HG02798 (cell line): ENCODE measurements at regions not wholly inside any gene's neighbourhood (a gene's known extent, or its start where the extent isn't known, plus 50 kb on each side); places are given as distances from the start of the nearest gene placed in this dataset.
"Not testable (repeated sequence)": the region's sequence is repeated elsewhere in the genome, so short reads cannot be mapped to it uniquely, and the experiment has no call there.

Experiments
- ATAC-seq: cut with Tn5 transposase; IDR thresholded peaks from one replicate; pipeline ENCODE4 v1.9.1; 2021; ENCODE audit warnings: mild to moderate bottlenecking; ENCODE audit not compliant: unreplicated experiment, poor library complexity

DNA sequence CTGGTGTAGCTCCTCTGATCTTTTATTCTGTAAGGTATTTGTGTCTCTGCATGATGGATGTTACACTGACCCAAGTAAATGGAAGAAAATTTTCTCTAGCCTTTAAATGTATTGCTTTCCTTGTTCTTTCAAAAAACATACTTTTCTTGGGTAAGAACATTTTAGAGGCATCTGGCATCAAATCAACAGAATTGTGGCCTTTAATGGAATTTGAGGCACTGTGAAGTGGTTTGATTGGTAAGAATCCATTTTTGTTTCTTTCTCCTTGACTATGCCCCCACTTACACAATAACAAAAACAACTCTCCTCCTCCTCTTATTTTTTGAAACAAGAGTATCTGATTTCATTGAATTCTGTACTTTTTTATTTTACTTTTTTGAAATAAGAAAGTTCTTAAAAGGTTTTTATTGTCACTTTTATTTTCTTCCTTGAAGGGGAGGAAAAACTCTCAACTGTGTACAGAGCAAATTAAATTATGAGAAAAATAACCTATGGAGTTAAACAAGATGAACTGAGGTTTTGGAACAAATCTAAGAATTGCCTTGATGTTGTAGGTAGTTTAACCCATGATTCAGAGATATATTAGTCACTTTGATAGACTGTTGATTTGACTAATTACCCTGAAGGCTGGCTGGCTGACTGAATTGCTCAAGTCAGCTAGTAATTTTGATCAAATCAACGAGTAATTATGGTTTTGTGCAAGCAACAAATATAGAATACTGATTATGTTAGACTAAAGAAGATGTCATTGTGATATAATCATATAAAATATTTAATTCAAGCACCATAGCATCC, 146.4 kb downstream of the FHIP1A start:
- no peak for ATAC-seq

DNA sequence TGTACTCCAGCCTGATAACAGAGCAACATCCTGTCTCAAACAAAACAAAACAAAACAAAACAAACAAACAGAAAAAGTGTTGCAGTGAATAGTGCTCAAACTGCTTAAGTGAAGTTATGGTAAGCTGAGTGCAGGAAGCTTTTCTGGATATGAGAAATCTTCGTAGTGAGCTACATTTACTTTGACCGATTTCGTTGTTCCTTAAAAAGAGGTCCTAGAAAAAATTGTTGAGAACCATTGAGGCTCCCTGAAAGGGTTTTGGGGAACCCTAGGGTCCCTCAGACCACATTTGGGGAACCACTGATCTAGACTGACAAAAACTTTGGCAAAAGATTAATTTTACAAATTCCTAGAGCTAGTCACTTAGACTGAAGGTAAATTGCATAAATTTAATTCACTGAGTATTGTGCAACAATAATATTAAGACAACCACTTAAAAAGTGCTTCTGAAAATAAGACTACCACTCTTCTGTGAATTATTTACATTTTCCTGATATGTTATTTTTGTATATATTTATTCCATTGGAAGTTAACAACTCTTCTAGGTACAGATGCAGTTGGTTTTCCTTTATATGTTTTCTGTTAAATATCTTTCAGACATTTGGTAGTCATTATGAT, 149.6 kb downstream of the FHIP1A start:
- no peak for ATAC-seq

DNA sequence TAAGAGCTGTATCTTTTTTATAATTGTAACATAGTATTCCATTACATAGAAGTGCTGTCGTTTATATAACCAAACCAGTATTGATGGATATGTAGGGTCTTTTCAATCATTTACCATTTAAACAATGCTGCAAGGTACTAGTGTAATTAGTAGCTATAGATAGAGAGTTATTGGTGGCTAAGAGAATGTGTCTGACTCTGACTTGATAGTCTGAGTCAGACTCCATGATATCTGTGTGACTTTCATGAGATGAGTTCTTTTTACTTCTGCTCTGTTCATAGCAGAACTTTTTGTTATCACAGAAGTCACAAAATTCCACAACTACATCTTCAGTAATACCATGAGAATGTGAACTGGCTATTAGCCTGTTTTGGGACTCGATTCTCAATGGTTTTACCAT, 150.6 kb downstream of the FHIP1A start:
- no peak for ATAC-seq

DNA sequence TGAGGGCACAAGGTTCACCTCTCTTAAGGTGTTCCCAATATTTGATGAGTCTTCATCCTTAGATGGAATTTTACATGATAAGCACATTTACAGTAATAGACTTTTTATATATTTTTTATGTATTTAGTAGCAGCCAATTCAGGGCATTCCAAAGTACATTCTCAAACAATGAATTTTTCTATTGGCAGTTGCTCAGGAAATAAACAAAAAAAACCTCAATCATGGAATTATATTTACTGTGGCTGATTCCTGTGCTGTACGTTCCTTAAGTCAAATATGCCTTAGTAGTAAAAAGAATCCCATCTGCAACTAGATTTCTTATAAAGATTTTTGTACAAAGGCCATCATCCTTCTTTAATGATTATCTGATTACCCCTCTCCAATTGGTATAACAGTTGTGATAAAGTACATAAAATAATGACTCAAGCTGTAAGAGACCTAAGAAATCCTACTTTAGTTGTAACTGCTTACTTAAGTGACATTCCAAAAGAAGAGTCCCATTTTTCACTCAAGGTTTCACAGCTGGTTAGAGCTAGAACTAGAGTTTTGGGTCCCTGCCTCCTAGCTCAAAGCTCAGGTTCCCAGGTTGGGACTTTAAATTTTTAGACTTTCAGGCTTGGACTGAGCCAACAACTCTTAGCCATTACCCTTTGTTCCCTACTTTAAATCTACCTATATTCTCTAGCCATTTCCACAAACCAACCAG, 152.7 kb downstream of the FHIP1A start:
- ATAC-seq = no peak

DNA sequence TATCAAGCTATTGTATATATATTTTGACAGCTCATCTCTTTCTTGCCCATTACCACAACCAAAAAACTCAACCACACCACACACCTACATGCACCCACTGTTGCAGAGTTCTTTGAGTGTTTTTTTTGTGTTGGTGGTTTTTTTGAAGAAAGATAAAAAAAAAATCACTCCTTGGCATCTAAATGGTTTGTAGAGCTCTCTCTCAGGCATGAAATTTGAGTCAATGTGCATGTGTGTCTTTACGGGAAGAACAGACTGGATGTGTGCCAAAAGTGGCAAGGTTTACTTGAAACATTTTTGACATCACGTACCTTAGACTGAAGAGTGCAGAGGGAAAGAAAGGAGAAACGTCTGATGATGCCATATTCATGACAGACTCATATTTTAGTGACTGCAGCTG, 154.2 kb downstream of the FHIP1A start:
- no peak for ATAC-seq

DNA sequence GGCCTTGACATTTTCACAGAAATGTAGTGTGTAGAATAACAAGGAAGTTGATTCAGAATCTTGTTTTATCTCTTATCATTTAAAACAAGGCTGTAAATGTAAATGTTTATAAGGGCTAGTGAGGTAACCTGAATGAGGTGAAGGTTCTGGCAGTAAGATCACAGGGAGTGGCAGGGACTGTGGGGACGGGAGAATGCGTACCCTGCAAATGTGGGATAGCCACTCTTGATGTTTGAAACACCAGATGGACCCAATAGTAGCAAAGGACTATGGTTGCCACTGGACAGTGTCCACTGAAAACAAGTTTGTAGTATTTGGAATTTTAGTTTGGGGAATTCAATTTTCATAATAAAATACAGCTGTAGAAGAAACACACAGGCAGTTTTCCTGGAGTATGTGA, 155.3 kb downstream of the FHIP1A start:
- no peak for ATAC-seq

DNA sequence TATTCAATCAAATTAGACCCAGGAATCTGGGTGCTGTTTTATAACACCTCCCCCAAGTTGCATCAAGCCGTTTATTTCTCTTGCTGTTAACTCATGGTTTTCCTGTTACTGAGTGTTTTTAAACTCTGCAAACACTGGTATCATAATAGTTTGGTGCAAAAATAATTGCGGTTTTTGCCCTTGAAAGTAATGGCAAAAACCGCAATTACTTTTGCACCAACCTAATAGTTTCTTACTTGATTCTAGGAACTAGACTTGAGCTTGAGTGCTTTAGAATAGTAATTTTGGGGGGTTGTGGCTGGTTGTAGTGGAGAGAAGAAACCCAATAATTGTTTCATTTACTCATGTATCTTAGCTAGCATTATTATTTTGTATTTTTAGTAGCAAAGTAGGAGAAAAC, 156.6 kb downstream of the FHIP1A start:
- ATAC-seq = no peak

DNA sequence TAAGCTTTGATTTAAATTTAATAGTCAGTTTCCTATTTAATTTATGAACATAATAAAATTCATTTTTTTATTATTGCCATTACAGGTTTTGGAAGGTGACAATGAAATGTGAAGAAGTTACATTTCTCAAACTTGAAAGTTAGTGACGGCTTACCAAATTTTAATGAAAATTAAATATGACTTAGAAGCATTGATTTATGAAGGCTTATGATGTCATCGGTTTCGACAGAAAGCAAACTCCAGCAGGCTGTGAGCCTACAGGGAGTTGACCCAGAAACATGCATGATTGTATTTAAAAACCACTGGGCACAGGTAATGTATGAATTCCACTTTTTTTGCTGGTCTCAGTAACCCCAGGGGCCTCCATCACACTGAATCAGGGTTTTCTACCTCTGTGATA, 157.1 kb downstream of the FHIP1A start:
- no peak for ATAC-seq

DNA sequence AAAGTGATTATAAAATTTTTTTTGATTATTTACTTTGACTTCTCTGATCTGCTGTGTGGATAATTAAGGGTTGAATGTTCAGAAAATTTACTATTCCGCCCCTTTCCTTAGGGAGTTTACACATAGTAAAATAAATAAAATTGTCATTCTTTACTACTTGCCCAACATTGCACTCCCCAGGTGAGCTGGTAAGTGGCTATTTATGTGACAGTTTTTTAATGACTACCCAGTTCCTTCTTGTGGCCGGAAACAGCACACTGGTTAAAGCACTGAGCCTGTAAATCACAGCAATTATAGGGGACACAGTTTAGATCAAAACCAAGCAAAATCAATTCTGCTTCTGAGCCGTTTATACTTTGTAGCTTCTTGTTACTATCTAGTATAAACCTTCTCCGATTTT, 158.1 kb downstream of the FHIP1A start:
- peak; percentile 66 for ATAC-seq

DNA sequence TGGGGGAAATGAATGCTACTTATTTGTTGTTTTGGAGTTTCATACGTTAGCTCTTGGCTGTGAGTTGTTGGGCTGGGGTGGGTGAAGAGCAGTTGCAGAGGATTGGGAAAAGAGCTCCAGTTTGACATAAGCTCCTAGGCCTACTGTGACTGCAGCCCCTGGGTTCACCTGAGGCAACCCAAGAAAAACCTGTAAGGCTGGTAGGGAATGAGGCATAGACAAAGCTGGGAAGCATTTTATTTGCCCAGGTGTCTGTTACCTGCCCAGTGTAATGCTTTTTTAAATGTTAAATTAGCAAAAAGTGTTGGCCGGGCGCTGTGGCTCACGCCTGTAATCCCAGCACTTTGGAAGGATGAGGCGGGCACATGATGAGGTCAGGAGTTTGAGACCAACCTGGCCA, 160.0 kb downstream of the FHIP1A start:
- no peak for ATAC-seq

DNA sequence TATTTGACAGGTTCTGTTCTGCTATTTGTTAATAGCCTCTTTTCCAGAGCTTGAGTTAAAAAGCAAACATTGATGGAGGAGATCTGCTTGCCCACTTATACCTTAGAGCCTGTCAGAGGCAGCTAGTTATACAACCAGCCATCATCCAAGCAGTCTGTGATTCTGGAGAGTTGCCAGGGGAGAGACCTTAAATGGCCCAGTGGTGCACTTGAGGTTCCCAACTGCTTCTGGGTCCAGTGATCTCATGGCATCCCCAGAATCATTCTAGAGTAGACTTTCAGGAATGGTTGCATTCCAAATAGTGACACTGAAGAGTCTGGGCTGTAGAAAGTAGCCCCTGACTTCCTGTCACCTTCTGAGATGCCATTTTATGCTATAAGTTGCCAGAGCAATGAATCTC, 160.7 kb downstream of the FHIP1A start:
- ATAC-seq = no peak

DNA sequence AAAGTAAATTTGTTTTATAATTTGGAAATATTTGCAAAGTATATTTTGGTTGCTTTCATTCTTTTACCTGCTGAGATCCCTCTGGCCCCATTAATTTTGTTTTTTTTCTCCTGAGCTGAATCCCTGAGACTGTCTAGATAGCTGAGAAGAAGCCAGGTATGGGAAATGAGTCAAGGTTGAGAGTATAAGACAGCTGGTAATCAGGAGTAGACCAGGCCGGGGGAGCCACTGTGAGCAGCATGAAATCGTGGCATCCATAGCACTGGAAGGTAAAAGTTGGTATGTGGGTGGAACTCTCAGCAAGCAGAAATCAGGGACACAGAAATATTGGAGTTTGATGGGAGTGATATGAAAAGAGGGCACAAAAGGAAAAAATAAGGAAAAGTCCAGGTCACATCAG, 164.5 kb downstream of the FHIP1A start:
- no peak for ATAC-seq

DNA sequence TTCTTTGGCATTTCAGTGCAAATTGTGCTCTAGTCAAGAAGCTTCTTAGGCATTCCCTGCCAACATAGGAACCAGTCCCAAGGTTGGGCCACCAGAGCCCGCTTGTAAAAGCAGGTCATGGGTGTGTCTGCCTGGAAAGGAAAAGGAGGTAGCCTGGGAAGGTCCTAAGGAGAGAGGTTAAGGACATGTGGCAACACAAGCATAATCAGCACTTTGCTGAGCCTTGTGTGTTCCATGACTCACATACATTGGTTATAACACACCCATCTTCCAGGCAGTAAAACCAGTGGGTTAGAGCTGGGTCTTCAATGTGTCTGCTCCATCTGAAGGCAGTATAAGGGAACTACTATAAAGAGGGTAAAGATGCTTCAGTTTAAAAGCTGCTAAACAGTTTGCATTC, 165.0 kb downstream of the FHIP1A start:
- ATAC-seq = no peak

DNA sequence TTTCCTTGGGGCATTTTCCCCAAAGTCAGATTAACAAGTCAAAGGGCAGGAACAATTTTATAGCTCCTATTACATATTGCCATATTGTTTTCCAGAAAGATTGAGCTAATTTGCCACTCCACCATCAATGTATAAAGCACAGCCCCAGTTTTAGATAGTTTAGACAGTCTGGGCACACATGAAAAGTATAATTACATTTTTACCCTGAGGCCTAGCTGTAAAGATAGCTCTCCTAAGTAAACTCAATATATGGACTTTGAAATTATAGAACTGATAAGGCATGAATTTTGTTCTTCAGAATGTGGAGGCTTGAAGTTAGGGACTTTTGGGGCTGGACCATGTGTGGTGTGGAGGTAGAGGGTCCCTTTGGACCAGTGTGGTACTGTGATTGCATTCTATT, 166.0 kb downstream of the FHIP1A start:
- no peak for ATAC-seq

DNA sequence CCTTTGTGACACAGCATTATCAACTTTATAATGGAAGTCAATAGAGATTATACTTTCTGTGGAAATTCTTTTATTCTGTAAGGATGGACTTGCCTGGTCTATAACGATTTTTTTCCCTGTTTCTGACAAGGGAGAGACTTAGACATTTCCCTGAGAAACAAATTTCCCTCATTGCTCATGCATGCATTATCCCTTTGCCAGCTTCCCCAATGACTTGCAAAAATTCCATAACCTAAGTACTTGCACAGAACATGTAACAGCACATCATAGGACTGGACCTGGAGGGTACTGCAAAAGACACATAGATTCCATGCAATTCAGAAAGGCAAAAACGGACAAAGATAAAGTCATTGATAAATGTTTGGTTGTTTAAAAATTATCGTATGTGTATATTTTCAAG, 166.7 kb downstream of the FHIP1A start:
- ATAC-seq = no peak

DNA sequence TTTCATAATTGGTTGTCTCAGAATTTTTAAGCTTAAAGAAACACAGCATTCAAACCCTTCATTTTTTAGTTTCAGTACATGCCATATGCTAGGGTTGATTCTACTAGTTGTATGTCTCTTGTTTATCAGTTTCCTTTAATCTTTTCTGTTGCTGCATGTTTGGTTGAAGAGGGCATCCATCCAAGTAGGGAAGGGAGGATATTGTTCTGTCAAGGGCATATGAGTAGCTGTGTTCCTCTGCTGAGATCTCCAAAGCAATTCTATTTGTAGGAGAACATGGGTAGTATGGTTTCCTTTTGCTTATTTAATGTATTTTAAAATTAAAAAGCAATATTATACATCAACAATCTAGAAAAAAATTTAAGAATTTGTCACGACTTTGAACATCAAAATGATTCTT, 167.7 kb downstream of the FHIP1A start:
- ATAC-seq = no peak

DNA sequence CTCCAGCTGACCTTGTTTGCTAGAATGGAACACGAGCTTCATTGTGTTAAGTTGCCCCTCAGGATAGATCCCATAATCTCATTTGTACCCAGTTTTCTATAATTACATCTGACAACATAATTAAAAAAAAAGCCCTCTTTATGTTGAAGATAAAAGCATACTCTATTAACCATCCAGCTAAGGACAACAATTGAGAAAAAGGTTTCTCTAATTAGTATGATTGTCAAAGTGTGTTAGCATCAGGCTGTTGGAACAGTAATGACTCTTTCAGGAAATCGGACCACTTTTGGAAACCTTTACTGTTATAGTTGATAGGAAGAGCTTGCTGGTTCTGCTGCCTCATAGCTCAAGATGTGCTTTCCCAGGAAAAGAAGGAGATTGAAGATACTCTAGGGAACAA, 172.6 kb downstream of the FHIP1A start:
- no peak for ATAC-seq

DNA sequence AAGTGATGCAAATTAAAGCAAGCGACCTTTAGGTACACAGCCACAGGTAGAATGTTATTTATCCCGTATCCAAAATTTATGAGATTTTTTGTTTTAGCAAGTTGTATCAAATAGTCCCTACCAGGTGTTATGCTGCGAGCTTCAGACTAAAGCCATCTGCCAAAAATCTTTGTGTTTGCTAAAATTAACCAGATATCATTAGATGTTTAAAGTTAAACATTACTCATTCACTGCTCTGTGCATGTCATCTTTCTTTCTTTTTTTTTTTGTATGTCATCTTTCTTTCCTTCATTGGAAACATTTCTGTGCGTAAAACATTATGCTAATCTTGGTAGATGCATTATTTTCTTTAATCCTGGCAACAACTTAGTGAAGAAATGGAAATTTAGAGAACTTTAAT, 173.1 kb downstream of the FHIP1A start:
- ATAC-seq = no peak

DNA sequence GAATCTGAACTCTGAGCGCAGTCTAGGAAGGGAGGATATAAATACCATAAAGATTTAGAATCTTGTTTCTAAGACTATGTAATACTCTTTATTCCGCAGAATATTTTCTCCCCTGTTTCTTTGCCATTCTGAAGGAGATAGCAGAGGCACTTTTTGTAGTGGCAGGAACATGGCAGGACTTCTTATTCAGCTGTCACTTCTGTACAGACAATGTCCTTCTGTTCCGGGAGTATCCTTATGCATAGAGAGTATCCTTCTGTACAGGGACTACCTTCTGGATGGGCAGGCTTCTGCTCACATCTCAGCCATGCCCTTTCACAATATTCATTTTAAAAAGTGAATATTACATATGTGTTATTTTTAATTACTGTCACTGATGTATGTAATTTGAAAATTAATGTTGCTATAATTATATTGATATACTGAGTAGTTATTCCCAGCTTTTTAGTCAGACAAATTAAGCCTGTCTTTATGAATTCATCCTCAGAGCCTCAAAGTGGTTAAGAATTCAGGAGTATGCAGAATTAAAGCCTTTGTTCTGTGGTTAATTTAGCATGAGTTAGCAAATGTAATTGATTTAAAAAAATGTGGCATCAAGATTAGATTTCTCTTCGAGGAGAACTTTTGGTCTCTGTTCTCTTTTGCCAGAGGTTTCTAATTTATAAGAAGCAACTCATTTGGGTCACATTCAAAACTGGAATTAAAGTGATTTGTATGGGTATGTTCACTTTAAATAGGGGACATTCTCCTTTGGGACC, 174.4 kb downstream of the FHIP1A start:
- no peak for ATAC-seq

DNA sequence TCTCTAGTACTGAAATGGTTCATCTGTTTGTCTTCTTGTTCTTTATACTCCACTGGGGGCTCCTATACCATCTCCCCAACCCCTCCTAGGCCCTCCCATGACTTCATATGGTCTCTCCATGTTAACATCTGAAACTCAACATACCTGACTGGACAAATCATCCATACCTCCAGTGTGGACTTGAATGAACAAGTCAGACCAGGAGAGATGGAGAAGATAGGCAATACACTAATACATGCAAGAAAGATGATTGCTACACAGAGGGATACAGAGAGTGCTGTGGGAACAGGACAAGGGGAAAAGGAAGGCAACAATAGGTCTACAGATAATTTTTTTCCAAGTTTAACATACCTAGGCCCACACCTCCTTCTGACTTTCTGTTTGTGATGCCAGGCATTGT, 175.1 kb downstream of the FHIP1A start:
- ATAC-seq = no peak

DNA sequence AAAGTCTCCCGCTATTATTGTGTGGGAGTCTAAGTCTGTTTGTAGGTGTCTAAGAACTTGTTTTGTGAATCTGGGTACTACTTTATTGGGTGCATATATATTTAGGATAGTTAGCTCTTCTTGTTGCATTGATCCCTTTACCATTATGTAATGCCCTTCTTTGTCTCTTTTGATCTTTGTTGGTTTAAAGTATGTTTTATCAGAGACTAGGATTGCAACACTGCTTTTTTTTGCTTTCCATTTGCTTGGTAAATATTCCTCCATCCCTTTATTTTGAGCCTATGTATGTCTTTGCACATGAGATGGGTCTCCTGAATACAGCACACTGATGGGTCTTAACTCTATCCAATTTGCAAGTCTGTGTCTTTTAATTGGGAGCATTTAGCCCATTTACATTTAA, 165.2 kb downstream of the GATB start:
- ATAC-seq = not testable (repeated sequence)
